Lower lobe of right lung (tissue), 2 donors: ENCODE measurements at regions not wholly inside any gene's neighbourhood (a gene's known extent, or its start where the extent isn't known, plus 50 kb on each side); places are given as distances from the start of the nearest gene placed in this dataset.

ENCODE experiments used
- ATAC-seq, 2 donors: fragments of 200-7000 bp; cut with Tn5 transposase; one replicate each; pipeline ENCODE4 v1.9.1; 2020 to 2022; ENCODE audit warnings: mild to moderate bottlenecking in 2 of 2, moderate library complexity in 2 of 2
- DNase-seq: peaks from one replicate; pipeline ENCODE4 v3.0.0-alpha.2; 2020
- H3K27ac ChIP-seq: fragments of 200-600 bp; one replicate; pipeline ENCODE4 v1.8.0; 2022
- H3K27me3 ChIP-seq: fragments of 200-600 bp; one replicate; pipeline ENCODE4 v1.8.0; 2022; ENCODE audit warnings: low read depth
- H3K36me3 ChIP-seq: fragments of 200-600 bp; one replicate; pipeline ENCODE4 v1.8.0; 2022; ENCODE audit warnings: mild to moderate bottlenecking
- H3K4me1 ChIP-seq: fragments of 200-600 bp; one replicate; pipeline ENCODE4 v1.8.0; 2022
- H3K4me3 ChIP-seq: fragments of 200-600 bp; one replicate; pipeline ENCODE4 v1.8.0; 2022; ENCODE audit warnings: mild to moderate bottlenecking
- H3K9me3 ChIP-seq: fragments of 200-600 bp; one replicate; pipeline ENCODE4 v1.8.0; 2022
- intact Hi-C: fragments of 100-400 bp; cut with DNase I; formaldehyde crosslinking; loops from one replicate; pipeline ENCODE4 v1.11.0; 2022
- TF ChIP-seq, protein P1 (sequence below): fragments of 200-600 bp; IDR thresholded peaks from one replicate; pipeline ENCODE4 v1.8.0; 2022; ENCODE audit warnings: antibody characterized with exemption, mild to moderate bottlenecking
- donor health status: DM: no; HTN: yes; CAD: no; lungs with severe emphysema.

DNA sequence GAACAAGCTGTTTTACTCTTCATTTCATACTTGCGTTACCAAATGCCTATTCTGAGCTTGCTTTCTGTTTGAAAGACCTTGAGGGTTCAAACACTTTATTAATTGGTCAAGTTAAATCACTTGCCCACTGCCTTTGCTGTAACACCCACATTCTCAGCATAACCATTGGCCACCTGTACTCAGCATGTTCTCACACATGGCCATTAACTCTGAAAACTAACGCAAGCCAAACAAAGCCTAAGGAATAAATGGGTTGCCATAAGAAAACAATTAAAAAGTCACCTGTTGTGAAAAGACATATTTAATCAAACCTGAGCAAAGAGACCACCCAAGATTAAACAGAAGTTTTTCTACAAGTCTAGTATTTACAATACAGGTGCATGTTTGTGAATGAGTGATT, 517.2 kb upstream of the SPRY2 start:
- no peak for DNase-seq
- no peaks in the 10 kb centered on the region for H3K9me3 ChIP-seq
- ATAC-seq = no peak

DNA sequence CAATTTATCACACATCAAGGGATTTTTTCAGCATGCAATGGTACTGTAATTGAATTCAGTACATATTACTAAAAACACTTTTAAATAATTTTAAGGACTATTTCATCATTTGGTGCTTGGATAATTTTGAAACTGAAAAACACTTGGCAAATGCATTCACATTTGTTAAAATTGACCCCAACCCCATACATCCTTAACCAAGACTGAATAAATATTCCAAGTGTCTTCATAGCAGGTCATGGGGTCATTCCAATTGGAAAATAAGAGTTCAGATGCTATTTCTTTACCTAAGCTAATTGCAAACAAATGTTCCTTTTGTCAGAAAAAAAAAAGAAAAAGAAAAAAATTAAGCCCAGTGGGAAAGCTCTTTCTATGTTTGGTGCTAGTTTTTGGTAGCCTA, 516.4 kb upstream of the SPRY2 start:
- H3K4me3 ChIP-seq = no peak overlapping the region
- no peaks in the 10 kb centered on the region for H3K9me3 ChIP-seq
- H3K27me3 ChIP-seq = no peaks in the 10 kb centered on the region
- TF ChIP-seq, protein P1, sequence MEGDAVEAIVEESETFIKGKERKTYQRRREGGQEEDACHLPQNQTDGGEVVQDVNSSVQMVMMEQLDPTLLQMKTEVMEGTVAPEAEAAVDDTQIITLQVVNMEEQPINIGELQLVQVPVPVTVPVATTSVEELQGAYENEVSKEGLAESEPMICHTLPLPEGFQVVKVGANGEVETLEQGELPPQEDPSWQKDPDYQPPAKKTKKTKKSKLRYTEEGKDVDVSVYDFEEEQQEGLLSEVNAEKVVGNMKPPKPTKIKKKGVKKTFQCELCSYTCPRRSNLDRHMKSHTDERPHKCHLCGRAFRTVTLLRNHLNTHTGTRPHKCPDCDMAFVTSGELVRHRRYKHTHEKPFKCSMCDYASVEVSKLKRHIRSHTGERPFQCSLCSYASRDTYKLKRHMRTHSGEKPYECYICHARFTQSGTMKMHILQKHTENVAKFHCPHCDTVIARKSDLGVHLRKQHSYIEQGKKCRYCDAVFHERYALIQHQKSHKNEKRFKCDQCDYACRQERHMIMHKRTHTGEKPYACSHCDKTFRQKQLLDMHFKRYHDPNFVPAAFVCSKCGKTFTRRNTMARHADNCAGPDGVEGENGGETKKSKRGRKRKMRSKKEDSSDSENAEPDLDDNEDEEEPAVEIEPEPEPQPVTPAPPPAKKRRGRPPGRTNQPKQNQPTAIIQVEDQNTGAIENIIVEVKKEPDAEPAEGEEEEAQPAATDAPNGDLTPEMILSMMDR = no peak
- DNase-seq (no peak), ATAC-seq (no peak)
- no peaks in the 10 kb centered on the region for H3K4me1 ChIP-seq
- H3K27ac ChIP-seq = no peak overlapping the region
- no peaks in the 10 kb centered on the region for H3K36me3 ChIP-seq
- intact Hi-C loops = no loop called here

More for the DNA sequence above, 517.2 kb upstream of the SPRY2 start:
- intact Hi-C loops = no loop called here
- no peaks in the 10 kb centered on the region for H3K4me1 ChIP-seq
- TF ChIP-seq, protein P1 = no peak
- H3K27ac ChIP-seq = no peak overlapping the region
- no peaks in the 10 kb centered on the region for H3K36me3 ChIP-seq
- no peak overlapping the region for H3K4me3 ChIP-seq
- H3K27me3 ChIP-seq = no peaks in the 10 kb centered on the region

DNA sequence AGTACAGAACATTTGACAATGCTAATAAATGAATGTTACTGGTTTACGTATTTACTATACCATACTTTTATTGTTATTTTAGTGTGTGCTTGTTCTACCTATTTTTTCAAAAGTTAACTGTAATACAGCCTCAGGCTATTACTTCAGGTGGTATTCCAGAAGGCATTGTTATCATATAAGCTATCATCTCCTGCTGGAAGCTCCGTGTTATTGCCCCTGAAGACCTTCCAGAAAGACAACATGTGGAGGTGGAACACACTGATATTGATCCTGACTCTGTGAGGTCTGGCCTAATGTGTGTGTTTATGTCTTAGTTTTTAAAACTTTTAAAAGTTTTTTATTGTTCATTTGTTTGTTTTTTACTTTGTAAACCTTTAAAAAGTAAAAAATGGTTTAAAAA, 509.8 kb upstream of the SPRY2 start:
- no peak for ATAC-seq
- intact Hi-C loops = no loop called here
- TF ChIP-seq, protein P1 = no peak
- no peaks in the 10 kb centered on the region for H3K9me3 ChIP-seq
- H3K4me1 ChIP-seq = no peaks in the 10 kb centered on the region
- DNase-seq = no peak
- no peak overlapping the region for H3K27ac ChIP-seq
- H3K36me3 ChIP-seq = no peaks in the 10 kb centered on the region
- H3K27me3 ChIP-seq = no peaks in the 10 kb centered on the region
- H3K4me3 ChIP-seq = no peak overlapping the region

DNA sequence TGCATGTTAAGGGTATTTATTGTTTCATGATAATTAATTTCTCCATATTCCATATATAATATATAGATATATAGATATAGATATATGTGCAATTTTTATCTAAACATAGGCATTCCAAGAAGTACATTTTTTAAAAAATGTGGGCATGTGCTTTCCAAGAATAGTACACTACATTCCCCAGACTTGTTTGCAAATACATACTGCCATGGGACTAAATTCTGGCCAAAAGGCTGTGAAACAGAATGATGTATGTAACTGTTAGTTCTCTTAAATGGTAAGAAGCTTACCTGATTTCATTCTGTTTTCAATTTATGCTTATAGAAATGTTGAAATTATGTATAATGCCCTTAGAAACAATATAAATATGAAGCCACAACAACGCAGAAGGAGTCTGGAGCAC, 503.2 kb upstream of the SPRY2 start:
- H3K9me3 ChIP-seq = no peaks in the 10 kb centered on the region
- no peak for ATAC-seq

DNA sequence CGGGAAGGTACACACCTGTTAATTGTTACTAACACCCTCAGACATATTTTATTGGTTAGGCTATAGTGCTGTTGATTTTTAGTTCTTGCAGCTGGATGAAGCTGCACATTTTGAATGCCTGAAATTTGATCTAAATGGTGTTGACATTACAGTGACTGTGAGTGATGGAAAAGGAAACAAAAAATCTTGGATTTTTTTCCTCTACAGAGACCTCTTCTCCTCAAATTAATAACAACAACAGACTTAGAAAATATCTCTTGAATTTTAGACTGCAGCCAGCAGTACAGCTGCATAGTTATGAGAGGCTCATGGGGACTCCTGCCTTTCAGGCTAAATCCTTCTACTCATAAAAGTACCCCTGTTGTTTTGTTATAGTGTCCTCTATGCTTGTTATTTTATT, 500.5 kb upstream of the SPRY2 start:
- TF ChIP-seq, protein P1 = no peak
- H3K4me3 ChIP-seq = no peak overlapping the region
- intact Hi-C loops = no loop called here
- no peak overlapping the region for H3K27ac ChIP-seq
- no peaks in the 10 kb centered on the region for H3K4me1 ChIP-seq
- no peak for DNase-seq
- ATAC-seq = no peak
- H3K36me3 ChIP-seq = no peaks in the 10 kb centered on the region
- no peaks in the 10 kb centered on the region for H3K27me3 ChIP-seq
- H3K9me3 ChIP-seq = no peaks in the 10 kb centered on the region

More for the DNA sequence above, 503.2 kb upstream of the SPRY2 start:
- TF ChIP-seq, protein P1 = no peak
- Histone ChIP-seq H3K4me1 (no peaks in the 10 kb centered on the region), H3K27ac (no peak overlapping the region), H3K27me3 (no peaks in the 10 kb centered on the region), H3K36me3 (no peaks in the 10 kb centered on the region), H3K4me3 (no peak overlapping the region)
- intact Hi-C loops = no loop called here
- no peak for DNase-seq
